BJ (cell line): ENCODE measurements at regions not wholly inside any gene's neighbourhood (a gene's known extent, or its start where the extent isn't known, plus 50 kb on each side); places are given as distances from the start of the nearest gene placed in this dataset.

ENCODE experiments used
- CTCF ChIA-PET: fragments of 350-600 bp; formaldehyde crosslinking; extraction: SDS; loops from one replicate; lab custom pipeline; 2021; ENCODE audit warnings: antibody characterized with exemption, inconsistent platforms; lab: Yijun Ruan, JAX
- POLR2A ChIA-PET: fragments of 300-600 bp; sonication (Branson Sonifier 250); formaldehyde crosslinking; extraction: SDS; loops from one replicate; lab custom pipeline; 2021; ENCODE audit warnings: antibody characterized with exemption; lab: Charles Lee
- DNase-seq: peaks from one replicate; pipeline ENCODE4 v3.0.0-alpha.2; 2011; ENCODE audit warnings: low read depth
- H3K27me3 ChIP-seq: 2 replicates; pipeline ENCODE4 v1.6.0; 2011; ENCODE audit warnings: low read length; ENCODE audit not compliant: control insufficient read depth, insufficient read depth
- H3K36me3 ChIP-seq: 2 replicates; pipeline ENCODE4 v1.5.1; 2011; ENCODE audit warnings: low read length; ENCODE audit not compliant: control insufficient read depth, insufficient read depth
- H3K4me3 ChIP-seq: 2 replicates; pipeline ENCODE4 v1.5.1; 2011; ENCODE audit warnings: low read depth, mild to moderate bottlenecking, control low read depth, low read length
- CTCF ChIP-seq: IDR thresholded peaks from 2 replicates; pipeline ENCODE4 v1.5.1; 2011; ENCODE audit warnings: low read depth, mild to moderate bottlenecking, control low read depth, inconsistent platforms, low read length, moderate library complexity; ENCODE audit not compliant: insufficient read depth

- Histone ChIP-seq H3K4me3 (no peak overlapping the region), H3K27me3 (no peaks in the 10 kb centered on the region), H3K36me3 (no peaks in the 10 kb centered on the region)
- no peak for DNase-seq
- POLR2A ChIA-PET, result no interaction called here
- no peak for TF ChIP-seq CTCF
- CTCF ChIA-PET, result interaction anchor here (0.6 kb wide), 1 partner anchor 474 kb away, joined by 3 read pairs; no protein-coding TSS in a partner anchor
These were observed 101.8 kb upstream of the OLFM3 start for GRCh38 chr1:102098536-102098935.

- ChIA-PET CTCF (no interaction called here), POLR2A (no interaction called here)
- Histone ChIP-seq H3K4me3 (no peak overlapping the region), H3K27me3 (no peaks in the 10 kb centered on the region), H3K36me3 (no peaks in the 10 kb centered on the region)
- no peak for DNase-seq
- no peak for TF ChIP-seq CTCF
These were observed 101.4 kb upstream of the OLFM3 start for GRCh38 chr1:102098081-102098480.

- H3K4me3 ChIP-seq, result no peak overlapping the region
- no peak for TF ChIP-seq CTCF
- H3K36me3 ChIP-seq, result no peaks in the 10 kb centered on the region
- ChIA-PET CTCF (no interaction called here), POLR2A (no interaction called here)
- H3K27me3 ChIP-seq, result no peaks in the 10 kb centered on the region
- DNase-seq, result no peak
These were observed 100.7 kb upstream of the OLFM3 start for GRCh38 chr1:102097451-102097850.

- H3K27me3 ChIP-seq, result no peaks in the 10 kb centered on the region
- no peak for DNase-seq
- no peaks in the 10 kb centered on the region for H3K36me3 ChIP-seq
- ChIA-PET POLR2A (no interaction called here), CTCF (no interaction called here)
- no peak overlapping the region for H3K4me3 ChIP-seq
- no peak for TF ChIP-seq CTCF
These were observed 99.4 kb upstream of the OLFM3 start for GRCh38 chr1:102096162-102096561.

- H3K27me3 ChIP-seq, result no peaks in the 10 kb centered on the region
- CTCF ChIA-PET, result no interaction called here
- POLR2A ChIA-PET, result no interaction called here
- no peak for DNase-seq
- no peak for TF ChIP-seq CTCF
- no peaks in the 10 kb centered on the region for H3K36me3 ChIP-seq
- no peak overlapping the region for H3K4me3 ChIP-seq
These were observed 93.1 kb upstream of the OLFM3 start for GRCh38 chr1:102089791-102090190.
